GM12875 (cell line): ENCODE measurements at regions not wholly inside any gene's neighbourhood (a gene's known extent, or its start where the extent isn't known, plus 50 kb on each side); places are given as distances from the start of the nearest gene placed in this dataset.

Experiments used
- H3K4me3 ChIP-seq: one replicate; pipeline ENCODE4 v1.5.1; 2011; ENCODE audit warnings: low read depth, low read length, control low read depth
- TF ChIP-seq, protein P1 (sequence below): IDR thresholded peaks from 2 replicates; pipeline ENCODE4 v1.5.1; 2011; ENCODE audit warnings: low read depth, mild to moderate bottlenecking, control low read depth, inconsistent platforms, low read length, moderate library complexity, borderline replicate concordance; ENCODE audit not compliant: insufficient read depth

DNA sequence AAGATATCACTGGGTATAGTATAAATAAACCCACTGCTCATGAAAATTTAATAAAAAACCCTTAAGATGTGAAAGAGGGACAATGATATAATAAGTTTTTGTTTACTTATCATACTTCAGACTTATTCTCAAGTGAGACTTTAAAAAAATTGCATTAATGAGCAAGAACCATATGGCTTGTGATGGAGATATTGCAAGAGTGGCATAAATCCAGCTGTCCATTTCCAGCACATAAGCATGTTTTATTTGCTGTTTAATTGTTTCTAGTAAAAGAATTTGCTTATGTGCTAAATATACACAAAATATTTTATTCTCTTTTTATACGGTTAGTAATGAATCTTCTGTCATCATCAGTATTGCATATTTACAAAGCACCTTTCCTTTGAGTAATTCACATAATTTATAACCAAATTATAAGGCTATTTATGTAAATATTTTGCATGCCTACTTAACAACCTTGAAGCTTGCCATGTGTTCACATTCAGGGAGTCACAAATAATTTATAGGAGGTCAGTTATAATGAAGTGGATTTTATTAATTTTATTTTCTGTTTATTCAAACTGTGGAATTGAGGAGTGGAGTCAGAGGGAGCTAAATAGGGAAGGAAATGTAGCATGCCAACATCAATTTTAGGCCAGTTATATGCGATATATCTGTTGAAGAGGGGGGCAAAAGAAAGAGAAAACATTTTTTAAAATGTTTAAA is 318.5 kb upstream of the CWC22 start:
- H3K4me3 ChIP-seq: no peak overlapping the region
- TF ChIP-seq, protein P1, sequence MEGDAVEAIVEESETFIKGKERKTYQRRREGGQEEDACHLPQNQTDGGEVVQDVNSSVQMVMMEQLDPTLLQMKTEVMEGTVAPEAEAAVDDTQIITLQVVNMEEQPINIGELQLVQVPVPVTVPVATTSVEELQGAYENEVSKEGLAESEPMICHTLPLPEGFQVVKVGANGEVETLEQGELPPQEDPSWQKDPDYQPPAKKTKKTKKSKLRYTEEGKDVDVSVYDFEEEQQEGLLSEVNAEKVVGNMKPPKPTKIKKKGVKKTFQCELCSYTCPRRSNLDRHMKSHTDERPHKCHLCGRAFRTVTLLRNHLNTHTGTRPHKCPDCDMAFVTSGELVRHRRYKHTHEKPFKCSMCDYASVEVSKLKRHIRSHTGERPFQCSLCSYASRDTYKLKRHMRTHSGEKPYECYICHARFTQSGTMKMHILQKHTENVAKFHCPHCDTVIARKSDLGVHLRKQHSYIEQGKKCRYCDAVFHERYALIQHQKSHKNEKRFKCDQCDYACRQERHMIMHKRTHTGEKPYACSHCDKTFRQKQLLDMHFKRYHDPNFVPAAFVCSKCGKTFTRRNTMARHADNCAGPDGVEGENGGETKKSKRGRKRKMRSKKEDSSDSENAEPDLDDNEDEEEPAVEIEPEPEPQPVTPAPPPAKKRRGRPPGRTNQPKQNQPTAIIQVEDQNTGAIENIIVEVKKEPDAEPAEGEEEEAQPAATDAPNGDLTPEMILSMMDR: no peak

- no peak overlapping the region for H3K4me3 ChIP-seq
- TF ChIP-seq, protein P1: no peak
Observed at GRCh38 chr2:180324182-180324581, 317.1 kb upstream of the CWC22 start.

GRCh38 chr2:180322781-180323180 is 315.7 kb upstream of the CWC22 start:
- no peak overlapping the region for H3K4me3 ChIP-seq
- TF ChIP-seq, protein P1: no peak

DNA sequence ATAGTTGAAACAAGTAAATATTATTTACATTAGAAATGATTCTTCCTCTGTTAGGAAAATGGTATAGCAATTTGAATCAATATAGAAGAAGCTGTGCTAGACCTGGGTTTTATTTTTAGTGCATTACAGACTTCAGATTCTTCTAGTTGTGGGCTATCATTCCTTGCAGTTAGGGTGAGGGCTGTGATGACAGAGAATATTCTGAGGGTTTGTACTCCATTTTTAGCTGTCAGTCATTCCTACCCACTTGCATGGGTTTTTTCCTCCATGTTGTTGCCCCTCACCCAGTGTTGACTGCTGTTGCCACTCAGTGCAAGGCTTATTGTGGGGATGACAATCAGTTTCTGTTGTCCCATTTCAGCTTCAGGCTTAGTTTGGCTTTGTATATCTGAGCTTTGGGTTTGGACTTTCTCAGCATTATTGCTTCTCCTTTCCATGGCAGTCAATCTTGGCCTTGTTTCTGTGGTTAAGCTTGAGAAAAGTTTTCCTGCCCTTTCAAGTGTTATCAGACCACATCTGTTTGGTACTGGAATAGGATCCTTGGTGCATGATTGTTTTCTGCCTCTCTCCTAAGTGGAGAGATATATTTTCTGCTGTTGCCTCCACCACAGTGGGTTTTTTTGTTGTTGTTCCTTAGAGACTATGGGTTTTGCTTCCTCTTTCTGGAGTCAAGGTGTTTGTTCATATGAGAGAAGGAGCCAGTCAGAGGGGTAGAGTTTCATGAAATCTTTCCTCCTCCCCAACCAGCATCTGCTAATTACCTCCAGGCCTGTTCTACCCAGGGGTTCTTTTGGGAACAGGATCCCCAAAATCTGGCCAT is 312.7 kb upstream of the CWC22 start:
- H3K4me3 ChIP-seq: no peak overlapping the region
- TF ChIP-seq, protein P1: no peak

- H3K4me3 ChIP-seq: no peak overlapping the region
- TF ChIP-seq, protein P1: no peak
Observed at GRCh38 chr2:180314086-180314485, 307.0 kb upstream of the CWC22 start.

DNA sequence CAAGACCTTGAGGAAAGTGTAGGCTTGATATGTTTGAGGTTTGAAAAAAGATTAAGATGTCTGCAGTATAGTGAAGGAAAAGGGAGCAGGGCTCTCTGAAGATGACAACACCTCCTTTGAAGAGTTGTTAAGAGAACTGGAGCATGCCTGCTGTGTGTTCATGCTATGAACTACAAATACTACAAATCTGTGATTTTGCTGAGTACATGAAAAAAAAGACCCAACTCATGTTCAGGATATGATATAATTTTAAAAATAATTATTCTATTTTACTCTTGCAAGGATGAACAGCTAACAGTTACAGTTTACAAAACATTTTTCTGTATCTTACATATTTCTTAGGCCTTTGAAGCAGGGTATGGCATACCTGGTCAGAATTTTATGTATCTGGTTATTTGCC is 305.4 kb upstream of the CWC22 start:
- no peak overlapping the region for H3K4me3 ChIP-seq
- TF ChIP-seq, protein P1: no peak

DNA sequence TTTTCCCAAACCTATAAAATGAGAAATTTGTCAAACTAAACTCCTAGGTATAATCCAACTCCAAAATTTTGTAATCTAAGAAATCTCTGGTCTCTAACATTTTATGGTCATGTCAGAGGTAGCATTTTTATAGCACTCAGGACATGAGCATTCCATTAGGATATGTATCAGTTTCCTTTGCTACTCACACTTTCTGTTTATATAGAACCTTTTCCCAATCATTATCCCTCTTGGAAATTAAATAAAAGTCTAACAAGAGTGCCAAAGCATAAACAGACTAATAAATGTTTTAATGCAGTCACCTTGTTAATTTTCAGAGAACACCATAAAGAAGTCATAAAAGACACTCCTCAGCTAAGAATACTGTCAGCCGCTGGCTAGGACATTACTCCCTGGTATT is 300.0 kb upstream of the CWC22 start:
- TF ChIP-seq, protein P1: no peak
- no peak overlapping the region for H3K4me3 ChIP-seq
